Peyer's patch (tissue), 4 donors: ENCODE measurements at regions not wholly inside any gene's neighbourhood (a gene's known extent, or its start where the extent isn't known, plus 50 kb on each side); places are given as distances from the start of the nearest gene placed in this dataset.

Source experiments
- DNase-seq, 3 donors: peaks; one replicate each; pipeline ENCODE4 v3.0.0-alpha.2; 2017 to 2019
- H3K27ac ChIP-seq, 4 donors: fragments of 200-600 bp; sonication (generic); one replicate each; pipeline ENCODE4 v1.5.1; 2016 to 2019
- H3K27me3 ChIP-seq, 2 donors: fragments of 200-600 bp; sonication (generic); one replicate each; pipeline ENCODE4 v1.5.1; 2019
- H3K36me3 ChIP-seq, 3 donors: fragments of 200-600 bp; sonication (generic); one replicate each; pipeline ENCODE4 v1.5.1; 2016 to 2019
- H3K4me1 ChIP-seq, 4 donors: fragments of 200-600 bp; sonication (generic); one replicate each; pipeline ENCODE4 v1.5.1; 2016 to 2019
- H3K4me3 ChIP-seq, 4 donors: fragments of 200-600 bp; sonication (generic); 1 replicate in 3 of 4; 2 replicates in 1 of 4; pipeline ENCODE4 v1.5.1; 2016 to 2019; ENCODE audit warnings: mild to moderate bottlenecking in 1 of 4
- H3K9me3 ChIP-seq, 4 donors: fragments of 200-600 bp; sonication (generic); one replicate each; pipeline ENCODE4 v1.5.1; 2016 to 2019; ENCODE audit warnings: mild to moderate bottlenecking in 1 of 4
- POLR2A ChIP-seq, 2 donors: fragments of 450-650 bp; IDR thresholded peaks; one replicate each; pipeline ENCODE4 v1.5.1; 2017; ENCODE audit warnings: antibody characterized with exemption in 2 of 2, mild to moderate bottlenecking in 2 of 2, moderate library complexity in 2 of 2
- TF ChIP-seq, protein P1 (sequence below), 6 experiments: fragments of 450-650 bp in 4 of 6; fragments of 200-600 bp in 2 of 6; sonication (generic) in 1 of 6; IDR thresholded peaks; one replicate each; pipeline ENCODE4 v1.5.1; 2017 to 2019; ENCODE audit warnings: antibody characterized with exemption in 6 of 6, mild to moderate bottlenecking in 3 of 6, moderate library complexity in 1 of 6

GRCh38 chr1:243996223-243996622 lies 54.9 kb upstream of the ZBTB18 start:
- no peak for DNase-seq
- no peaks in the 10 kb centered on the region for H3K27me3 ChIP-seq
- no peak for TF ChIP-seq POLR2A (IDR thresholded peaks at IDR 0.05)
- TF ChIP-seq, protein P1, sequence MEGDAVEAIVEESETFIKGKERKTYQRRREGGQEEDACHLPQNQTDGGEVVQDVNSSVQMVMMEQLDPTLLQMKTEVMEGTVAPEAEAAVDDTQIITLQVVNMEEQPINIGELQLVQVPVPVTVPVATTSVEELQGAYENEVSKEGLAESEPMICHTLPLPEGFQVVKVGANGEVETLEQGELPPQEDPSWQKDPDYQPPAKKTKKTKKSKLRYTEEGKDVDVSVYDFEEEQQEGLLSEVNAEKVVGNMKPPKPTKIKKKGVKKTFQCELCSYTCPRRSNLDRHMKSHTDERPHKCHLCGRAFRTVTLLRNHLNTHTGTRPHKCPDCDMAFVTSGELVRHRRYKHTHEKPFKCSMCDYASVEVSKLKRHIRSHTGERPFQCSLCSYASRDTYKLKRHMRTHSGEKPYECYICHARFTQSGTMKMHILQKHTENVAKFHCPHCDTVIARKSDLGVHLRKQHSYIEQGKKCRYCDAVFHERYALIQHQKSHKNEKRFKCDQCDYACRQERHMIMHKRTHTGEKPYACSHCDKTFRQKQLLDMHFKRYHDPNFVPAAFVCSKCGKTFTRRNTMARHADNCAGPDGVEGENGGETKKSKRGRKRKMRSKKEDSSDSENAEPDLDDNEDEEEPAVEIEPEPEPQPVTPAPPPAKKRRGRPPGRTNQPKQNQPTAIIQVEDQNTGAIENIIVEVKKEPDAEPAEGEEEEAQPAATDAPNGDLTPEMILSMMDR (IDR thresholded peaks at IDR 0.05), result no peak
- no peaks in the 10 kb centered on the region for H3K36me3 ChIP-seq
- H3K9me3 ChIP-seq, result no peaks in the 10 kb centered on the region
- H3K4me3 ChIP-seq, result no peak overlapping the region
- no peaks in the 10 kb centered on the region for H3K4me1 ChIP-seq
- no peak overlapping the region for H3K27ac ChIP-seq

DNA sequence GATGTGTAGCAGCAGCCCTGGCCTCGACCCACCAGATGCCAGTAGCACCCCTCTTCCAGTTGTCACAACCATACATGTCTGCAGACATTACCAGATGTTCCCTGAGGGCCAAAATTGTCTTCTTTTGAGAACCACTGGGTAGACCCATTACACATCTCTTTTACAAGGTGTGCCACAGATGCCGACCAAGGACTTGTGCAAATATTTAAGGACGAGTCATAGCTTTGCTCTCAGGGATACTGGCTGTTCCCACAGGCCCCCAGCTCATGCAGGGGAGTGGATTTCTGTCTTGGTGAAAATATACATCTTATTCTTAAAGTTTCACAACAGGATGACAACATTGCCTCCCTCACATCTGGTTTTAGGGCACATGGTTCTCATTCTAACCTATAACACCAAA lies 59.4 kb upstream of the ZBTB18 start:
- Histone ChIP-seq H3K4me1 (no peaks in the 10 kb centered on the region), H3K27me3 (no peaks in the 10 kb centered on the region), H3K27ac (no peak overlapping the region), H3K36me3 (no peaks in the 10 kb centered on the region), H3K4me3 (no peak overlapping the region), H3K9me3 (no peaks in the 10 kb centered on the region)
- no peak for DNase-seq
- TF ChIP-seq, protein P1 (IDR thresholded peaks at IDR 0.05), result no peak
- TF ChIP-seq POLR2A (IDR thresholded peaks at IDR 0.05), result no peak

GRCh38 chr1:243984788-243985187 lies 66.3 kb upstream of the ZBTB18 start:
- Histone ChIP-seq H3K4me3 (no peak overlapping the region), H3K9me3 (no peaks in the 10 kb centered on the region), H3K27me3 (no peaks in the 10 kb centered on the region), H3K27ac (no peak overlapping the region), H3K4me1 (no peaks in the 10 kb centered on the region), H3K36me3 (no peaks in the 10 kb centered on the region)
- TF ChIP-seq, protein P1 (IDR thresholded peaks at IDR 0.05), result no peak
- no peak for TF ChIP-seq POLR2A (IDR thresholded peaks at IDR 0.05)
- no peak for DNase-seq

DNA sequence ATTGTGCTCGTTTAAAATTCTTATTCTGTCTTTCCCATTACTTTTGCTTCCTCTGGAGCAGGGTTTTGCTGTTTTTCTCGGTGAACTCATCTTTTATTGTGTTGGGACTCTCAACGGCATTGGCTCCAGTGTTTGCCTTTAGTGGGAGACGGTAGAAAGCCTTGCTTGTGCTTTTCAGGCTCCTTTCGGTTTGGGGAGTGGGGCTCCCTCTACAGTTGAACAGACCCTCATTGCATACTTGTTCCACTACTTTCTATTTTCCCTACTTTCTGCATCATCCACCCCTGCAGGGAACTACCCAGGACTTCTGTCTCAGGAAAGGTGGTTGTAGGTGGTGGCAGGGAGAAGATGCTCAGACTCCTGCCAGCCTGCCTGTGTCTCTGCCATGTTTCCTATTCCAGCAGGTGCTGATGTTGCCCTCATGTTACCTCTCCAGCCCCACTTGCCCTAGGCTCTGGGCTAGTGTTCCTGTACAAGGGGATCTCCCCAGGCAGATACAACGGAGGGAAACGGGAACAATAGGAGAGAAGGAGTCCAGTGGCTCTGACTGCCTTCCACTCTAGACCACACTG lies 68.5 kb upstream of the ZBTB18 start:
- H3K4me3 ChIP-seq, result no peak overlapping the region
- no peaks in the 10 kb centered on the region for H3K36me3 ChIP-seq
- TF ChIP-seq, protein P1 (IDR thresholded peaks at IDR 0.05), result no peak
- no peak for TF ChIP-seq POLR2A (IDR thresholded peaks at IDR 0.05)
- no peaks in the 10 kb centered on the region for H3K4me1 ChIP-seq
- DNase-seq, result no peak
- H3K9me3 ChIP-seq, result no peaks in the 10 kb centered on the region
- H3K27ac ChIP-seq, result no peak overlapping the region
- no peaks in the 10 kb centered on the region for H3K27me3 ChIP-seq

DNA sequence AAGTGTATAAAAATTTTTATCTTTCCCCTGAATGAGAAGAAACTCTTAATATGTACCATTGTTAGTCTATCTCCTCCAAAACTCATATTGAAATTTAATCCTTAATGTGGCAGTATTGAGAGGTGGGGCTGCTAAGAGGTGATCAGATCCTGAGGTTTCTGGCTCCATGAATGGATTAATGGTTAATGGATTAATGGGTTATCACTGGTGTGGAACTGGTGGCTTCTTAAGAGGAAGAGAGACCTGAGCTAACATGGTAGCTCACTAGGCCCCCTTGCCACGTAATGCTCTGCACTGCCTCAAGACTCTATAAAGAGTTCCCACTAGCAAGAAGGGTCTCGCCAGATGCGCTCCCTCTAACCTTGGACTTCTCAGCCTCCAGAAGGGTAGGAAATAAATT lies 70.6 kb upstream of the ZBTB18 start:
- H3K36me3 ChIP-seq, result no peaks in the 10 kb centered on the region
- H3K27me3 ChIP-seq, result no peaks in the 10 kb centered on the region
- H3K4me1 ChIP-seq, result no peaks in the 10 kb centered on the region
- TF ChIP-seq, protein P1 (IDR thresholded peaks at IDR 0.05), result no peak
- TF ChIP-seq POLR2A (IDR thresholded peaks at IDR 0.05), result no peak
- no peak overlapping the region for H3K27ac ChIP-seq
- H3K4me3 ChIP-seq, result no peak overlapping the region
- no peaks in the 10 kb centered on the region for H3K9me3 ChIP-seq
- no peak for DNase-seq

DNA sequence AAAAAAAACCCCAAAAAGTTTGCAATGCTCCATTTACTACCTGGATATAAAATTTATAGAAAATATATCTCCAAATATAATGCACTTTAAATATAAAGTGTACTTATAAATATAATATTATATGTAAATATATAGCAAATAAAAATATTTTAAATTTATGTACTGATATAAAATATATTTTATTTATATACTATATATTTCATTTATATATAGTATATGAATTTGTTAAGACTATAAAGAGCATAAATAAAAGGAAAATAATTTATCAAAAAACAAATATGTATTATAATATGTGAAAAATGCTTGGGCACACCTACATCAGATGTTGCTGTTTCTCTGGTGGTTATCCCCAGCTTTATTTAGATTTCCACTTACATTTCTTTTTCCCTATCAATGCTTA lies 71.0 kb upstream of the ZBTB18 start:
- Histone ChIP-seq H3K4me3 (no peak overlapping the region), H3K27me3 (no peaks in the 10 kb centered on the region), H3K27ac (no peak overlapping the region), H3K9me3 (no peaks in the 10 kb centered on the region), H3K36me3 (no peaks in the 10 kb centered on the region), H3K4me1 (no peaks in the 10 kb centered on the region)
- TF ChIP-seq, protein P1 (IDR thresholded peaks at IDR 0.05), result no peak
- TF ChIP-seq POLR2A (IDR thresholded peaks at IDR 0.05), result no peak
- no peak for DNase-seq
